DOHH2 (cell line): ENCODE measurements at regions not wholly inside any gene's neighbourhood (a gene's known extent, or its start where the extent isn't known, plus 50 kb on each side); places are given as distances from the start of the nearest gene placed in this dataset.

Experiments
- EZH2phosphoT487 ChIP-seq: fragments of 200-600 bp; sonication (generic); IDR thresholded peaks from 2 replicates; pipeline ENCODE4 v1.6.1; 2017; ENCODE audit warnings: borderline replicate concordance, mild to moderate bottlenecking, antibody characterized with exemption, low read length, moderate library complexity, mixed read lengths
- TF ChIP-seq, protein P1 (sequence below): fragments of 200-600 bp; sonication (generic); IDR thresholded peaks from one replicate; pipeline ENCODE4 v1.5.1; 2014; ENCODE audit warnings: antibody characterized with exemption, mild to moderate bottlenecking, low read depth, low read length; ENCODE audit not compliant: poor library complexity, severe bottlenecking

DNA sequence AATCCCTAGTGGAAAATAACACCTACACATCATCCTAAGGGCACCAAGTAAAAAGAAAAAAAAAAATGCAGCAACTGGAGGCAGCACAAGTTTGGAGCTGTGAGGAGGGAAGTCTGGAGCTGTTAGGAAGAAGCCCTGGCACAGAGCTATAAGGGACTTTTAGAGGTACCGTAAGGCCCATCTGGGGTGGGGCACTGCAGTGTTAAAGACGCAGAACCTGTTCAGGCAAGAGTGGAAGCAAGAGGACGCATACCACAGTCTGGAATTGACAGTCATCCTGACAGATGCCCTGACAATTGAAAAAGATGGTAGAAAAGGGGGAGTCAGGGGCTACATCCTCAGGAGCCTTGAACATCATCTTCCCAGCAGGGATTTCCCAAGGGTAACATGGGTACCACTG lies 195.9 kb upstream of the PLEKHG7 start:
- TF ChIP-seq EZH2phosphoT487 = no peak
- TF ChIP-seq, protein P1, sequence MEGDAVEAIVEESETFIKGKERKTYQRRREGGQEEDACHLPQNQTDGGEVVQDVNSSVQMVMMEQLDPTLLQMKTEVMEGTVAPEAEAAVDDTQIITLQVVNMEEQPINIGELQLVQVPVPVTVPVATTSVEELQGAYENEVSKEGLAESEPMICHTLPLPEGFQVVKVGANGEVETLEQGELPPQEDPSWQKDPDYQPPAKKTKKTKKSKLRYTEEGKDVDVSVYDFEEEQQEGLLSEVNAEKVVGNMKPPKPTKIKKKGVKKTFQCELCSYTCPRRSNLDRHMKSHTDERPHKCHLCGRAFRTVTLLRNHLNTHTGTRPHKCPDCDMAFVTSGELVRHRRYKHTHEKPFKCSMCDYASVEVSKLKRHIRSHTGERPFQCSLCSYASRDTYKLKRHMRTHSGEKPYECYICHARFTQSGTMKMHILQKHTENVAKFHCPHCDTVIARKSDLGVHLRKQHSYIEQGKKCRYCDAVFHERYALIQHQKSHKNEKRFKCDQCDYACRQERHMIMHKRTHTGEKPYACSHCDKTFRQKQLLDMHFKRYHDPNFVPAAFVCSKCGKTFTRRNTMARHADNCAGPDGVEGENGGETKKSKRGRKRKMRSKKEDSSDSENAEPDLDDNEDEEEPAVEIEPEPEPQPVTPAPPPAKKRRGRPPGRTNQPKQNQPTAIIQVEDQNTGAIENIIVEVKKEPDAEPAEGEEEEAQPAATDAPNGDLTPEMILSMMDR = no peak
